ENCODE measurements at regions not wholly inside any gene's neighbourhood (a gene's known extent, or its start where the extent isn't known, plus 50 kb on each side); places are given as distances from the start of the nearest gene placed in this dataset.

DNA sequence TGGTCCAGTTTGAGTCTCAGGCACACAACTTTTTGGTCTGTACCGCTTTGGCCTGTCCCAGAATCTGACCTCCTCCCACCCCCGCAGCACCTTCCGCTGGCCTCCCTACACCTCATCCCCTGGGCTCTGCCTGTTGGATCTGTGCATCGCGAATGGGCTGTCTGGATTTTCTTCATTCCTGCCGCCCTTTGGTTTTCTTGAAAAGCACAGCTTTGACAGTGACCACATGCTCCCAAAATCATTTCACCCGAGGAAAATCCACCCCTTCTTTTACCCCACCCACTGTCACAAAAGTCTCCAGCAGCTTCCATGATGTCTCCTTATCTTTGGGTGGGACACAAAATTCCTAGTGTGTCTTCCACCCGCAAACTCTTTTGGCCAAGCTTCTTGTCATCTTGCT is 65.0 kb upstream of the SSX2IP start (continued):
- TF ChIP-seq FEZF1 (tag by site-specific recombination; IDR thresholded peaks at IDR 0.05): no peak
- TF ChIP-seq ZNF707 (tag by site-specific recombination; IDR thresholded peaks at IDR 0.05): no peak
- TF ChIP-seq, protein P1, sequence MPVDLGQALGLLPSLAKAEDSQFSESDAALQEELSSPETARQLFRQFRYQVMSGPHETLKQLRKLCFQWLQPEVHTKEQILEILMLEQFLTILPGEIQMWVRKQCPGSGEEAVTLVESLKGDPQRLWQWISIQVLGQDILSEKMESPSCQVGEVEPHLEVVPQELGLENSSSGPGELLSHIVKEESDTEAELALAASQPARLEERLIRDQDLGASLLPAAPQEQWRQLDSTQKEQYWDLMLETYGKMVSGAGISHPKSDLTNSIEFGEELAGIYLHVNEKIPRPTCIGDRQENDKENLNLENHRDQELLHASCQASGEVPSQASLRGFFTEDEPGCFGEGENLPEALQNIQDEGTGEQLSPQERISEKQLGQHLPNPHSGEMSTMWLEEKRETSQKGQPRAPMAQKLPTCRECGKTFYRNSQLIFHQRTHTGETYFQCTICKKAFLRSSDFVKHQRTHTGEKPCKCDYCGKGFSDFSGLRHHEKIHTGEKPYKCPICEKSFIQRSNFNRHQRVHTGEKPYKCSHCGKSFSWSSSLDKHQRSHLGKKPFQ (tag by site-specific recombination; IDR thresholded peaks at IDR 0.05): no peak
- TF ChIP-seq, protein P2, sequence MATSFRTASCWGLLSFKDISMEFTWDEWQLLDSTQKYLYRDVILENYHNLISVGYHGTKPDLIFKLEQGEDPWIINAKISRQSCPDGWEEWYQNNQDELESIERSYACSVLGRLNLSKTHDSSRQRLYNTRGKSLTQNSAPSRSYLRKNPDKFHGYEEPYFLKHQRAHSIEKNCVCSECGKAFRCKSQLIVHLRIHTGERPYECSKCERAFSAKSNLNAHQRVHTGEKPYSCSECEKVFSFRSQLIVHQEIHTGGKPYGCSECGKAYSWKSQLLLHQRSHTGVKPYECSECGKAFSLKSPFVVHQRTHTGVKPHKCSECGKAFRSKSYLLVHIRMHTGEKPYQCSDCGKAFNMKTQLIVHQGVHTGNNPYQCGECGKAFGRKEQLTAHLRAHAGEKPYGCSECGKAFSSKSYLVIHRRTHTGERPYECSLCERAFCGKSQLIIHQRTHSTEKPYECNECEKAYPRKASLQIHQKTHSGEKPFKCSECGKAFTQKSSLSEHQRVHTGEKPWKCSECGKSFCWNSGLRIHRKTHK (tag by site-specific recombination; IDR thresholded peaks at IDR 0.05): no peak
- no peak for TF ChIP-seq ZNF202 (tag by site-specific recombination; IDR thresholded peaks at IDR 0.05; ENCODE audit: borderline replicate concordance)
- TF ChIP-seq OVOL3 (tag by site-specific recombination; IDR thresholded peaks at IDR 0.05): no peak
- TF ChIP-seq, protein P3, sequence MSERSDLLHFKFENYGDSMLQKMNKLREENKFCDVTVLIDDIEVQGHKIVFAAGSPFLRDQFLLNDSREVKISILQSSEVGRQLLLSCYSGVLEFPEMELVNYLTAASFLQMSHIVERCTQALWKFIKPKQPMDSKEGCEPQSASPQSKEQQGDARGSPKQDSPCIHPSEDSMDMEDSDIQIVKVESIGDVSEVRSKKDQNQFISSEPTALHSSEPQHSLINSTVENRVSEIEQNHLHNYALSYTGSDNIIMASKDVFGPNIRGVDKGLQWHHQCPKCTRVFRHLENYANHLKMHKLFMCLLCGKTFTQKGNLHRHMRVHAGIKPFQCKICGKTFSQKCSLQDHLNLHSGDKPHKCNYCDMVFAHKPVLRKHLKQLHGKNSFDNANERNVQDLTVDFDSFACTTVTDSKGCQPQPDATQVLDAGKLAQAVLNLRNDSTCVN (tag by site-specific recombination; optimal IDR thresholded peaks at IDR 0.05): no peak
- TF ChIP-seq ZEB2 (tag by site-specific recombination; IDR thresholded peaks at IDR 0.05): no peak
- TF ChIP-seq ZNF777 (tag by site-specific recombination; IDR thresholded peaks at IDR 0.05; ENCODE audit: borderline replicate concordance): no peak
- no peak for TF ChIP-seq ZNF16 (tag by site-specific recombination; IDR thresholded peaks at IDR 0.05; ENCODE audit: low read depth)

DNA sequence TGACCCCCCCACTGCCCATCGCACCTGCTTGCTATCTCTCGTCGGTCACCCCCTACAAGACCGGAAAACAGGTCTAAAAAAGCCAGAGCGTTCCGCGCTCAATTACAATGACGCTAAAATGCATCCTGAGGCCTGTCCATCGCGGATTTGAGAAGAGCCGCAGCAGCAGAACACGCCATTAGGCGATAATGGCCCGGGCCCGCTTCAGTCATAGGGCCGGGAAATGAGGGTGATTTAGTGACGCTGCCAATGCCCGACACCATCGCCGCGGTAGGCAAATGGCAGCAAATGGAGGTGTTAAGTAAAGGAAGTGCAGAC is 64.1 kb upstream of the SSX2IP start:
- no peaks in the 10 kb centered on the region for H3K4me1 ChIP-seq (ENCODE audit: control insufficient read depth, insufficient read depth, low read length)
- no peak overlapping the region for H3K27ac ChIP-seq (ENCODE audit: extremely low read depth, low read depth, low read length)
- H3K36me3 ChIP-seq (ENCODE audit: control insufficient read depth in 2 of 2, insufficient read depth in 1 of 2, low read length in 2 of 2): no peaks in the 10 kb centered on the region
- POLR2A ChIA-PET: no interaction called here
- CTCF ChIA-PET: interaction anchor here (0.6 to 2.5 kb wide), 28 partner anchors 8 to 507 kb away, joined by 3 to 29 read pairs (median 4); partner anchors contain the start of genes GNG5 and SPATA1
- no peak overlapping the region for H3K4me3 ChIP-seq (ENCODE audit: low read depth, low read length)
- H3K9me3 ChIP-seq (ENCODE audit: control insufficient read depth, insufficient read depth, low read depth, low read length): no peaks in the 10 kb centered on the region
- no peak for TF ChIP-seq TCF7L2 (IDR thresholded peaks at IDR 0.05; ENCODE audit: borderline replicate concordance, low read depth, low read length)
- TF ChIP-seq, protein P4, sequence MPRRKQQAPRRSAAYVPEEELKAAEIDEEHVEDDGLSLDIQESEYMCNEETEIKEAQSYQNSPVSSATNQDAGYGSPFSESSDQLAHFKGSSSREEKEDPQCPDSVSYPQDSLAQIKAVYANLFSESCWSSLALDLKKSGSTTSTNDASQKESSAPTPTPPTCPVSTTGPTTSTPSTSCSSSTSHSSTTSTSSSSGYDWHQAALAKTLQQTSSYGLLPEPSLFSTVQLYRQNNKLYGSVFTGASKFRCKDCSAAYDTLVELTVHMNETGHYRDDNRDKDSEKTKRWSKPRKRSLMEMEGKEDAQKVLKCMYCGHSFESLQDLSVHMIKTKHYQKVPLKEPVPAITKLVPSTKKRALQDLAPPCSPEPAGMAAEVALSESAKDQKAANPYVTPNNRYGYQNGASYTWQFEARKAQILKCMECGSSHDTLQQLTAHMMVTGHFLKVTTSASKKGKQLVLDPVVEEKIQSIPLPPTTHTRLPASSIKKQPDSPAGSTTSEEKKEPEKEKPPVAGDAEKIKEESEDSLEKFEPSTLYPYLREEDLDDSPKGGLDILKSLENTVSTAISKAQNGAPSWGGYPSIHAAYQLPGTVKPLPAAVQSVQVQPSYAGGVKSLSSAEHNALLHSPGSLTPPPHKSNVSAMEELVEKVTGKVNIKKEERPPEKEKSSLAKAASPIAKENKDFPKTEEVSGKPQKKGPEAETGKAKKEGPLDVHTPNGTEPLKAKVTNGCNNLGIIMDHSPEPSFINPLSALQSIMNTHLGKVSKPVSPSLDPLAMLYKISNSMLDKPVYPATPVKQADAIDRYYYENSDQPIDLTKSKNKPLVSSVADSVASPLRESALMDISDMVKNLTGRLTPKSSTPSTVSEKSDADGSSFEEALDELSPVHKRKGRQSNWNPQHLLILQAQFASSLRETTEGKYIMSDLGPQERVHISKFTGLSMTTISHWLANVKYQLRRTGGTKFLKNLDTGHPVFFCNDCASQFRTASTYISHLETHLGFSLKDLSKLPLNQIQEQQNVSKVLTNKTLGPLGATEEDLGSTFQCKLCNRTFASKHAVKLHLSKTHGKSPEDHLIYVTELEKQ (tag by site-specific recombination; IDR thresholded peaks at IDR 0.05; ENCODE audit: borderline replicate concordance): no peak
- no peak for TF ChIP-seq SP7 (tag by site-specific recombination; IDR thresholded peaks at IDR 0.05)
- TF ChIP-seq, protein P5, sequence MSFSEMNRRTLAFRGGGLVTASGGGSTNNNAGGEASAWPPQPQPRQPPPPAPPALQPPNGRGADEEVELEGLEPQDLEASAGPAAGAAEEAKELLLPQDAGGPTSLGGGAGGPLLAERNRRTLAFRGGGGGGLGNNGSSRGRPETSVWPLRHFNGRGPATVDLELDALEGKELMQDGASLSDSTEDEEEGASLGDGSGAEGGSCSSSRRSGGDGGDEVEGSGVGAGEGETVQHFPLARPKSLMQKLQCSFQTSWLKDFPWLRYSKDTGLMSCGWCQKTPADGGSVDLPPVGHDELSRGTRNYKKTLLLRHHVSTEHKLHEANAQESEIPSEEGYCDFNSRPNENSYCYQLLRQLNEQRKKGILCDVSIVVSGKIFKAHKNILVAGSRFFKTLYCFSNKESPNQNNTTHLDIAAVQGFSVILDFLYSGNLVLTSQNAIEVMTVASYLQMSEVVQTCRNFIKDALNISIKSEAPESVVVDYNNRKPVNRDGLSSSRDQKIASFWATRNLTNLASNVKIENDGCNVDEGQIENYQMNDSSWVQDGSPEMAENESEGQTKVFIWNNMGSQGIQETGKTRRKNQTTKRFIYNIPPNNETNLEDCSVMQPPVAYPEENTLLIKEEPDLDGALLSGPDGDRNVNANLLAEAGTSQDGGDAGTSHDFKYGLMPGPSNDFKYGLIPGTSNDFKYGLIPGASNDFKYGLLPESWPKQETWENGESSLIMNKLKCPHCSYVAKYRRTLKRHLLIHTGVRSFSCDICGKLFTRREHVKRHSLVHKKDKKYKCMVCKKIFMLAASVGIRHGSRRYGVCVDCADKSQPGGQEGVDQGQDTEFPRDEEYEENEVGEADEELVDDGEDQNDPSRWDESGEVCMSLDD (tag by site-specific recombination; IDR thresholded peaks at IDR 0.05): no peak
- TF ChIP-seq, protein P6, sequence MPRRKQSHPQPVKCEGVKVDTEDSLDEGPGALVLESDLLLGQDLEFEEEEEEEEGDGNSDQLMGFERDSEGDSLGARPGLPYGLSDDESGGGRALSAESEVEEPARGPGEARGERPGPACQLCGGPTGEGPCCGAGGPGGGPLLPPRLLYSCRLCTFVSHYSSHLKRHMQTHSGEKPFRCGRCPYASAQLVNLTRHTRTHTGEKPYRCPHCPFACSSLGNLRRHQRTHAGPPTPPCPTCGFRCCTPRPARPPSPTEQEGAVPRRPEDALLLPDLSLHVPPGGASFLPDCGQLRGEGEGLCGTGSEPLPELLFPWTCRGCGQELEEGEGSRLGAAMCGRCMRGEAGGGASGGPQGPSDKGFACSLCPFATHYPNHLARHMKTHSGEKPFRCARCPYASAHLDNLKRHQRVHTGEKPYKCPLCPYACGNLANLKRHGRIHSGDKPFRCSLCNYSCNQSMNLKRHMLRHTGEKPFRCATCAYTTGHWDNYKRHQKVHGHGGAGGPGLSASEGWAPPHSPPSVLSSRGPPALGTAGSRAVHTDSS (tag by site-specific recombination; IDR thresholded peaks at IDR 0.05): no peak
- TF ChIP-seq, protein P7, sequence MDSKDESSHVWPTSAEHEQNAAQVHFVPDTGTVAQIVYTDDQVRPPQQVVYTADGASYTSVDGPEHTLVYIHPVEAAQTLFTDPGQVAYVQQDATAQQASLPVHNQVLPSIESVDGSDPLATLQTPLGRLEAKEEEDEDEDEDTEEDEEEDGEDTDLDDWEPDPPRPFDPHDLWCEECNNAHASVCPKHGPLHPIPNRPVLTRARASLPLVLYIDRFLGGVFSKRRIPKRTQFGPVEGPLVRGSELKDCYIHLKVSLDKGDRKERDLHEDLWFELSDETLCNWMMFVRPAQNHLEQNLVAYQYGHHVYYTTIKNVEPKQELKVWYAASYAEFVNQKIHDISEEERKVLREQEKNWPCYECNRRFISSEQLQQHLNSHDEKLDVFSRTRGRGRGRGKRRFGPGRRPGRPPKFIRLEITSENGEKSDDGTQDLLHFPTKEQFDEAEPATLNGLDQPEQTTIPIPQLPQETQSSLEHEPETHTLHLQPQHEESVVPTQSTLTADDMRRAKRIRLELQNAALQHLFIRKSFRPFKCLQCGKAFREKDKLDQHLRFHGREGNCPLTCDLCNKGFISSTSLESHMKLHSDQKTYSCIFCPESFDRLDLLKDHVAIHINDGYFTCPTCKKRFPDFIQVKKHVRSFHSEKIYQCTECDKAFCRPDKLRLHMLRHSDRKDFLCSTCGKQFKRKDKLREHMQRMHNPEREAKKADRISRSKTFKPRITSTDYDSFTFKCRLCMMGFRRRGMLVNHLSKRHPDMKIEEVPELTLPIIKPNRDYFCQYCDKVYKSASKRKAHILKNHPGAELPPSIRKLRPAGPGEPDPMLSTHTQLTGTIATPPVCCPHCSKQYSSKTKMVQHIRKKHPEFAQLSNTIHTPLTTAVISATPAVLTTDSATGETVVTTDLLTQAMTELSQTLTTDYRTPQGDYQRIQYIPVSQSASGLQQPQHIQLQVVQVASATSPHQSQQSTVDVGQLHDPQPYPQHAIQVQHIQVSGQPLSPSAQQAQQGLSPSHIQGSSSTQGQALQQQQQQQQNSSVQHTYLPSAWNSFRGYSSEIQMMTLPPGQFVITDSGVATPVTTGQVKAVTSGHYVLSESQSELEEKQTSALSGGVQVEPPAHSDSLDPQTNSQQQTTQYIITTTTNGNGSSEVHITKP (tag by site-specific recombination; IDR thresholded peaks at IDR 0.05): no peak
- TF ChIP-seq, protein P8, sequence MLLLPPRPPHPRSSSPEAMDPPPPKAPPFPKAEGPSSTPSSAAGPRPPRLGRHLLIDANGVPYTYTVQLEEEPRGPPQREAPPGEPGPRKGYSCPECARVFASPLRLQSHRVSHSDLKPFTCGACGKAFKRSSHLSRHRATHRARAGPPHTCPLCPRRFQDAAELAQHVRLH (tag by site-specific recombination; IDR thresholded peaks at IDR 0.05): no peak
- no peak for TF ChIP-seq ZNF157 (tag by site-specific recombination; IDR thresholded peaks at IDR 0.05)
- no peak for TF ChIP-seq ZSCAN23 (tag by site-specific recombination; IDR thresholded peaks at IDR 0.05)
- no peak for TF ChIP-seq ZNF677 (tag by site-specific recombination; IDR thresholded peaks at IDR 0.05)

All from HEK293 (cell line).